HEK293 (cell line): ENCODE measurements at regions not wholly inside any gene's neighbourhood (a gene's known extent, or its start where the extent isn't known, plus 50 kb on each side); places are given as distances from the start of the nearest gene placed in this dataset.

ENCODE experiments used
- CTCF ChIA-PET: fragments of 350-600 bp; formaldehyde crosslinking; extraction: SDS; loops from one replicate; lab custom pipeline; 2021; ENCODE audit warnings: antibody characterized with exemption; lab: Yijun Ruan, JAX
- POLR2A ChIA-PET: fragments of 300-600 bp; formaldehyde crosslinking; extraction: SDS; loops from one replicate; lab custom pipeline; 2020; ENCODE audit warnings: antibody characterized with exemption, inconsistent platforms; lab: Yijun Ruan, JAX
- H3K27ac ChIP-seq: fragments of 200-500 bp; sonication (Bioruptor generic); 2 replicates; pipeline ENCODE4 v1.5.1; 2014; ENCODE audit warnings: low read depth, low read length, control low read depth, inconsistent platforms; ENCODE audit errors: extremely low read depth
- H3K36me3 ChIP-seq, 2 experiments: fragments of 200-500 bp in 1 of 2; sonication (Bioruptor generic) in 1 of 2; 1 replicate in 1 of 2; 2 replicates in 1 of 2; pipeline ENCODE4 v1.5.1; 2014 to 2017; ENCODE audit warnings: inconsistent platforms in 2 of 2, low read length in 2 of 2; ENCODE audit not compliant: control insufficient read depth in 2 of 2, insufficient read depth in 1 of 2
- H3K4me1 ChIP-seq: fragments of 200-500 bp; sonication (Bioruptor generic); 2 replicates; pipeline ENCODE4 v1.5.1; 2014; ENCODE audit warnings: mild to moderate bottlenecking, low read length, inconsistent platforms; ENCODE audit not compliant: control insufficient read depth, insufficient read depth
- H3K4me3 ChIP-seq: 2 replicates; pipeline ENCODE4 v1.5.1; 2011; ENCODE audit warnings: low read depth, mild to moderate bottlenecking, control low read depth, low read length, moderate library complexity
- H3K9me3 ChIP-seq: fragments of 200-500 bp; sonication (Bioruptor generic); 2 replicates; pipeline ENCODE4 v1.5.1; 2014; ENCODE audit warnings: low read depth, low read length, inconsistent platforms; ENCODE audit not compliant: control insufficient read depth, insufficient read depth
- GFI1B ChIP-seq: fragments of 450-650 bp; formaldehyde crosslinking; IDR thresholded peaks from 2 replicates; pipeline ENCODE4 v1.5.1; 2016; ENCODE audit warnings: missing biosample characterization, missing genetic modification characterization
- GLI4 ChIP-seq: fragments of 450-650 bp; formaldehyde crosslinking; IDR thresholded peaks from 2 replicates; pipeline ENCODE4 v1.5.1; 2016; ENCODE audit warnings: missing biosample characterization, missing genetic modification characterization
- KLF7 ChIP-seq: fragments of 450-650 bp; formaldehyde crosslinking; IDR thresholded peaks from 2 replicates; pipeline ENCODE4 v1.5.1; 2016; ENCODE audit warnings: missing biosample characterization, missing genetic modification characterization, borderline replicate concordance
- KLF8 ChIP-seq: fragments of 450-650 bp; formaldehyde crosslinking; IDR thresholded peaks from 2 replicates; pipeline ENCODE4 v1.5.1; 2016; ENCODE audit warnings: missing biosample characterization, missing genetic modification characterization
- OVOL3 ChIP-seq: fragments of 450-650 bp; formaldehyde crosslinking; IDR thresholded peaks from 2 replicates; pipeline ENCODE4 v1.5.1; 2016; ENCODE audit warnings: missing biosample characterization, missing genetic modification characterization
- ZBTB7A ChIP-seq: fragments of 450-650 bp; formaldehyde crosslinking; IDR thresholded peaks from 2 replicates; pipeline ENCODE4 v1.5.1; 2016; ENCODE audit warnings: low read depth, missing biosample characterization, missing genetic modification characterization
- ZEB2 ChIP-seq: fragments of 450-650 bp; formaldehyde crosslinking; IDR thresholded peaks from 2 replicates; pipeline ENCODE4 v1.5.1; 2016; ENCODE audit warnings: missing biosample characterization, missing genetic modification characterization
- ZNF239 ChIP-seq: fragments of 450-650 bp; formaldehyde crosslinking; IDR thresholded peaks from 2 replicates; pipeline ENCODE4 v1.5.1; 2016; ENCODE audit warnings: missing biosample characterization, missing genetic modification characterization
- ZNF274 ChIP-seq, 2 experiments: fragments of 200-500 bp in 1 of 2; fragments of 450-650 bp in 1 of 2; sonication (Bioruptor generic) in 1 of 2; formaldehyde crosslinking in 1 of 2; IDR thresholded peaks; 2 replicates each; pipeline versions ENCODE4 v1.5.1 to v1.6.1; 2014 to 2016; ENCODE audit warnings: borderline replicate concordance in 1 of 2, inconsistent platforms in 1 of 2, low read length in 1 of 2, missing biosample characterization in 1 of 2, missing genetic modification characterization in 1 of 2
- ZNF423 ChIP-seq: fragments of 450-650 bp; formaldehyde crosslinking; IDR thresholded peaks from 2 replicates; pipeline ENCODE4 v1.5.1; 2016; ENCODE audit warnings: missing biosample characterization, missing genetic modification characterization
- ZNF510 ChIP-seq: fragments of 450-650 bp; formaldehyde crosslinking; IDR thresholded peaks from 2 replicates; pipeline ENCODE4 v1.5.1; 2018; ENCODE audit warnings: mild to moderate bottlenecking, missing genetic modification characterization, missing biosample characterization; ENCODE audit not compliant: insufficient replicate concordance
- ZNF558 ChIP-seq: fragments of 450-650 bp; formaldehyde crosslinking; IDR thresholded peaks from 2 replicates; pipeline ENCODE4 v1.5.1; 2016; ENCODE audit warnings: missing biosample characterization, missing genetic modification characterization
- ZNF776 ChIP-seq: fragments of 450-650 bp; formaldehyde crosslinking; IDR thresholded peaks from 2 replicates; pipeline ENCODE4 v1.5.0; 2017; ENCODE audit warnings: missing biosample characterization, missing genetic modification characterization, borderline replicate concordance
- ZSCAN23 ChIP-seq: fragments of 450-650 bp; formaldehyde crosslinking; IDR thresholded peaks from 2 replicates; pipeline ENCODE4 v1.5.1; 2016; ENCODE audit warnings: missing biosample characterization, missing genetic modification characterization
- ZSCAN30 ChIP-seq: fragments of 450-650 bp; IDR thresholded peaks from 2 replicates; pipeline ENCODE4 v1.5.1; 2018; ENCODE audit warnings: missing biosample characterization, mild to moderate bottlenecking, missing genetic modification characterization, moderate library complexity
- TF ChIP-seq, protein P1 (sequence below): fragments of 450-650 bp; IDR thresholded peaks from 2 replicates; pipeline ENCODE4 v1.5.1; 2018; ENCODE audit warnings: missing biosample characterization, missing genetic modification characterization
- TF ChIP-seq, protein P2 (sequence below): fragments of 450-650 bp; formaldehyde crosslinking; conservative IDR thresholded peaks from 2 replicates; pipeline ENCODE4 v1.5.1; 2016; ENCODE audit warnings: low read depth, missing biosample characterization, missing genetic modification characterization
- TF ChIP-seq, protein P3 (sequence below): fragments of 450-650 bp; formaldehyde crosslinking; IDR thresholded peaks from 2 replicates; pipeline ENCODE4 v1.5.1; 2016; ENCODE audit warnings: missing biosample characterization, missing genetic modification characterization

DNA sequence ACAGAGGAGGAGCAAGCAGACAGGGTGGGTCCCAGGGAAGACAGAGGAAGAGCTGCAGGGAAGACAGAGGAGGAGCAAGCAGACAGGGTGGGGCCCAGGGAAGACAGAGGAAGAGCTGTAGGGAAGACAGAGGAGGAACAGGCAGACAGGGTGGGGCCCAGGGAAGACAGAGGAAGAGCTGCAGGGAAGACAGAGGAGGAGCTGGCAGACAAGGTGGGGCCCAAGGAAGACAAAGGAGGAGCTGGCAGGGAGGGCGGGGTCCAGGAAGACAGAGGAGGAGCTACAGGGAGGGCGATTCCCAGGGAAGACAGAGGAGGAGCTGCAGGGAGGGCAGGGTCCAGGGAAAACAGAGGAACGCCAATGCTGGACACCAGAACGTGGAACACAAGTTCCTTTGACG, 66.5 kb downstream of the PLXNA1 start:
- H3K9me3 ChIP-seq, result no peaks in the 10 kb centered on the region
- TF ChIP-seq KLF7 (tag by site-specific recombination), result no peak
- TF ChIP-seq ZBTB7A (tag by site-specific recombination), result no peak
- no peak for TF ChIP-seq KLF8
- TF ChIP-seq, protein P1, sequence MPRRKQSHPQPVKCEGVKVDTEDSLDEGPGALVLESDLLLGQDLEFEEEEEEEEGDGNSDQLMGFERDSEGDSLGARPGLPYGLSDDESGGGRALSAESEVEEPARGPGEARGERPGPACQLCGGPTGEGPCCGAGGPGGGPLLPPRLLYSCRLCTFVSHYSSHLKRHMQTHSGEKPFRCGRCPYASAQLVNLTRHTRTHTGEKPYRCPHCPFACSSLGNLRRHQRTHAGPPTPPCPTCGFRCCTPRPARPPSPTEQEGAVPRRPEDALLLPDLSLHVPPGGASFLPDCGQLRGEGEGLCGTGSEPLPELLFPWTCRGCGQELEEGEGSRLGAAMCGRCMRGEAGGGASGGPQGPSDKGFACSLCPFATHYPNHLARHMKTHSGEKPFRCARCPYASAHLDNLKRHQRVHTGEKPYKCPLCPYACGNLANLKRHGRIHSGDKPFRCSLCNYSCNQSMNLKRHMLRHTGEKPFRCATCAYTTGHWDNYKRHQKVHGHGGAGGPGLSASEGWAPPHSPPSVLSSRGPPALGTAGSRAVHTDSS (tag by site-specific recombination), result no peak
- no peak for TF ChIP-seq OVOL3
- H3K4me1 ChIP-seq, result no peaks in the 10 kb centered on the region
- ChIA-PET CTCF (no interaction called here), POLR2A (no interaction called here)
- no peak overlapping the region for H3K27ac ChIP-seq
- H3K4me3 ChIP-seq, result no peak overlapping the region
- no peaks in the 10 kb centered on the region for H3K36me3 ChIP-seq

DNA sequence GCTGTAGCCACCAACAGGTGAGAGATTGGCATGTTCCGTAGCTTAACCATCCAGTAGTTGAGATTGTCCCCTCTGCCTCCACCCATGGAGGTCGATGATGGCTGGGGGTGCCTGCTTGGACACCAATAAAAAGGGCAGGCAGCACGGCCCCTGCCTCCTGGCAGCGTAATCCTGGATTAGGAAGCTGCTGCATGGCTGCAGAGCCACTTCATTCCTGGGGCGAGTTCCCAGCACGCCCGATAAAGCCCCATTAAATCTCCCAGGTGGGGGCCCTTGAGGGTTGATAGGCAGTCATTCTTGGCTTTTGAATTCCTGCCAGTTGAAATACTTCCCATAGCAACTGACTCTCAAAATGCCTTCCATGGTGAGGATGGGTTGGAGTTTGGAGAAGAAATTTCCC, 67.8 kb downstream of the PLXNA1 start:
- H3K9me3 ChIP-seq, result no peaks in the 10 kb centered on the region
- ChIA-PET POLR2A (no interaction called here), CTCF (no interaction called here)
- no peaks in the 10 kb centered on the region for H3K4me1 ChIP-seq
- H3K36me3 ChIP-seq, result no peaks in the 10 kb centered on the region
- H3K4me3 ChIP-seq, result no peak overlapping the region
- H3K27ac ChIP-seq, result no peak overlapping the region
- TF ChIP-seq, protein P2, sequence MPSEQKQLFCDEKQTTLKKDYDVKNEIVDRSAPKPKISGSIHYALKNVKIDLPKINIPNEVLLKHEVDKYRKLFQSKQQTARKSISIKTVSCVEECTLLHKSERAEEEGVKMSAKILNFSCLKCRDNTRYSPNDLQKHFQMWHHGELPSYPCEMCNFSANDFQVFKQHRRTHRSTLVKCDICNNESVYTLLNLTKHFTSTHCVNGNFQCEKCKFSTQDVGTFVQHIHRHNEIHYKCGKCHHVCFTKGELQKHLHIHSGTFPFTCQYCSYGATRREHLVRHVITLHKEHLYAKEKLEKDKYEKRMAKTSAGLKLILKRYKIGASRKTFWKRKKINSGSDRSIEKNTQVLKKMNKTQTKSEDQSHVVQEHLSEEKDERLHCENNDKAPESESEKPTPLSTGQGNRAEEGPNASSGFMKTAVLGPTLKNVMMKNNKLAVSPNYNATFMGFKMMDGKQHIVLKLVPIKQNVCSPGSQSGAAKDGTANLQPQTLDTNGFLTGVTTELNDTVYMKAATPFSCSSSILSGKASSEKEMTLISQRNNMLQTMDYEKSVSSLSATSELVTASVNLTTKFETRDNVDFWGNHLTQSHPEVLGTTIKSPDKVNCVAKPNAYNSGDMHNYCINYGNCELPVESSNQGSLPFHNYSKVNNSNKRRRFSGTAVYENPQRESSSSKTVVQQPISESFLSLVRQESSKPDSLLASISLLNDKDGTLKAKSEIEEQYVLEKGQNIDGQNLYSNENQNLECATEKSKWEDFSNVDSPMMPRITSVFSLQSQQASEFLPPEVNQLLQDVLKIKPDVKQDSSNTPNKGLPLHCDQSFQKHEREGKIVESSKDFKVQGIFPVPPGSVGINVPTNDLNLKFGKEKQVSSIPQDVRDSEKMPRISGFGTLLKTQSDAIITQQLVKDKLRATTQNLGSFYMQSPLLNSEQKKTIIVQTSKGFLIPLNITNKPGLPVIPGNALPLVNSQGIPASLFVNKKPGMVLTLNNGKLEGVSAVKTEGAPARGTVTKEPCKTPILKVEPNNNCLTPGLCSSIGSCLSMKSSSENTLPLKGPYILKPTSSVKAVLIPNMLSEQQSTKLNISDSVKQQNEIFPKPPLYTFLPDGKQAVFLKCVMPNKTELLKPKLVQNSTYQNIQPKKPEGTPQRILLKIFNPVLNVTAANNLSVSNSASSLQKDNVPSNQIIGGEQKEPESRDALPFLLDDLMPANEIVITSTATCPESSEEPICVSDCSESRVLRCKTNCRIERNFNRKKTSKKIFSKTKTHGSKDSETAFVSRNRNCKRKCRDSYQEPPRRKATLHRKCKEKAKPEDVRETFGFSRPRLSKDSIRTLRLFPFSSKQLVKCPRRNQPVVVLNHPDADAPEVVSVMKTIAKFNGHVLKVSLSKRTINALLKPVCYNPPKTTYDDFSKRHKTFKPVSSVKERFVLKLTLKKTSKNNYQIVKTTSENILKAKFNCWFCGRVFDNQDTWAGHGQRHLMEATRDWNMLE (tag by site-specific recombination), result no peak
- no peak for TF ChIP-seq ZNF510 (tag by site-specific recombination)
- TF ChIP-seq ZNF239 (tag by site-specific recombination), result no peak
- no peak for TF ChIP-seq ZNF274 (IDR thresholded peaks at IDR 0.05; ENCODE audit: low read length)
- TF ChIP-seq ZNF274 (tag by site-specific recombination; IDR thresholded peaks at IDR 0.05; ENCODE audit: borderline replicate concordance), result no peak
- no peak for TF ChIP-seq ZSCAN23
- no peak for TF ChIP-seq ZSCAN30 (tag by site-specific recombination)
- TF ChIP-seq KLF7 (tag by site-specific recombination), result no peak
- no peak for TF ChIP-seq ZNF423 (tag by site-specific recombination)
- no peak for TF ChIP-seq ZNF776 (tag by site-specific recombination)
- TF ChIP-seq ZEB2 (tag by site-specific recombination), result no peak
- TF ChIP-seq, protein P3, sequence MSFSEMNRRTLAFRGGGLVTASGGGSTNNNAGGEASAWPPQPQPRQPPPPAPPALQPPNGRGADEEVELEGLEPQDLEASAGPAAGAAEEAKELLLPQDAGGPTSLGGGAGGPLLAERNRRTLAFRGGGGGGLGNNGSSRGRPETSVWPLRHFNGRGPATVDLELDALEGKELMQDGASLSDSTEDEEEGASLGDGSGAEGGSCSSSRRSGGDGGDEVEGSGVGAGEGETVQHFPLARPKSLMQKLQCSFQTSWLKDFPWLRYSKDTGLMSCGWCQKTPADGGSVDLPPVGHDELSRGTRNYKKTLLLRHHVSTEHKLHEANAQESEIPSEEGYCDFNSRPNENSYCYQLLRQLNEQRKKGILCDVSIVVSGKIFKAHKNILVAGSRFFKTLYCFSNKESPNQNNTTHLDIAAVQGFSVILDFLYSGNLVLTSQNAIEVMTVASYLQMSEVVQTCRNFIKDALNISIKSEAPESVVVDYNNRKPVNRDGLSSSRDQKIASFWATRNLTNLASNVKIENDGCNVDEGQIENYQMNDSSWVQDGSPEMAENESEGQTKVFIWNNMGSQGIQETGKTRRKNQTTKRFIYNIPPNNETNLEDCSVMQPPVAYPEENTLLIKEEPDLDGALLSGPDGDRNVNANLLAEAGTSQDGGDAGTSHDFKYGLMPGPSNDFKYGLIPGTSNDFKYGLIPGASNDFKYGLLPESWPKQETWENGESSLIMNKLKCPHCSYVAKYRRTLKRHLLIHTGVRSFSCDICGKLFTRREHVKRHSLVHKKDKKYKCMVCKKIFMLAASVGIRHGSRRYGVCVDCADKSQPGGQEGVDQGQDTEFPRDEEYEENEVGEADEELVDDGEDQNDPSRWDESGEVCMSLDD (tag by site-specific recombination), result no peak
- TF ChIP-seq ZNF558 (tag by site-specific recombination), result no peak
- TF ChIP-seq GLI4, result no peak
- TF ChIP-seq GFI1B (tag by site-specific recombination), result no peak
